ENCODE measurements at regions not wholly inside any gene's neighbourhood (a gene's known extent, or its start where the extent isn't known, plus 50 kb on each side); places are given as distances from the start of the nearest gene placed in this dataset.
"Not testable (repeated sequence)": the region's sequence is repeated elsewhere in the genome, so short reads cannot be mapped to it uniquely, and the experiment has no call there.

- no peak for DNase-seq (ENCODE audit: low spot score)
Measured at GRCh38 chr17:71830866-71831265, 290.0 kb upstream of the SOX9 start.

GRCh38 chr17:71842986-71843385, 277.8 kb upstream of the SOX9 start:
- no peak for DNase-seq (ENCODE audit: low spot score)

GRCh38 chr17:71845337-71845736, 275.5 kb upstream of the SOX9 start:
- no peak for DNase-seq (ENCODE audit: low spot score)

- DNase-seq (ENCODE audit: low spot score), result no peak
Measured at GRCh38 chr17:71846561-71847110, 274.2 kb upstream of the SOX9 start.

- no peak for DNase-seq (ENCODE audit: low spot score)
Measured at GRCh38 chr17:71849783-71850768, 270.7 kb upstream of the SOX9 start.

- no peak for DNase-seq (ENCODE audit: low spot score)
Measured at GRCh38 chr17:71850812-71851211, 270.0 kb upstream of the SOX9 start.

GRCh38 chr17:71855010-71855409, 265.8 kb upstream of the SOX9 start:
- no peak for DNase-seq (ENCODE audit: low spot score)

- no peak for DNase-seq (ENCODE audit: low spot score)
Measured at GRCh38 chr17:71864755-71865154, 256.1 kb upstream of the SOX9 start.

- no peak for DNase-seq (ENCODE audit: low spot score)
Measured at GRCh38 chr17:71866095-71866494, 254.7 kb upstream of the SOX9 start.

- DNase-seq (ENCODE audit: low spot score), result no peak
Measured at GRCh38 chr17:71869293-71869692, 251.5 kb upstream of the SOX9 start.

- DNase-seq (ENCODE audit: low spot score), result no peak
Measured at GRCh38 chr17:71869841-71870545, 250.8 kb upstream of the SOX9 start.

- no peak for DNase-seq (ENCODE audit: low spot score)
Measured at GRCh38 chr17:71870546-71870862, 250.3 kb upstream of the SOX9 start.

- DNase-seq (ENCODE audit: low spot score), result no peak
Measured at GRCh38 chr17:71872843-71873485, 247.9 kb upstream of the SOX9 start.

- DNase-seq (ENCODE audit: low spot score), result not testable (repeated sequence)
Measured at GRCh38 chr17:71874773-71875172, 246.0 kb upstream of the SOX9 start.

GRCh38 chr17:71878271-71878670, 242.5 kb upstream of the SOX9 start:
- DNase-seq (ENCODE audit: low spot score), result no peak

- DNase-seq (ENCODE audit: low spot score), result no peak
Measured at GRCh38 chr17:71878998-71879397, 241.8 kb upstream of the SOX9 start.

GRCh38 chr17:71881041-71881440, 239.8 kb upstream of the SOX9 start:
- DNase-seq (ENCODE audit: low spot score), result no peak

- DNase-seq (ENCODE audit: low spot score), result no peak
Measured at GRCh38 chr17:71881581-71881980, 239.2 kb upstream of the SOX9 start.

GRCh38 chr17:71883258-71883657, 237.6 kb upstream of the SOX9 start:
- DNase-seq (ENCODE audit: low spot score), result no peak

GRCh38 chr17:71883845-71884244, 237.0 kb upstream of the SOX9 start:
- no peak for DNase-seq (ENCODE audit: low spot score)

GRCh38 chr17:71885662-71886061, 235.2 kb upstream of the SOX9 start:
- DNase-seq (ENCODE audit: low spot score), result no peak

GRCh38 chr17:71899317-71899716, 221.5 kb upstream of the SOX9 start:
- no peak for DNase-seq (ENCODE audit: low spot score)

Data from H4 (cell line).